SK-N-SH (cell line): ENCODE measurements at regions not wholly inside any gene's neighbourhood (a gene's known extent, or its start where the extent isn't known, plus 50 kb on each side); places are given as distances from the start of the nearest gene placed in this dataset.

Experiments used
- CHD2 ChIP-seq: fragments of 150-350 bp; IDR thresholded peaks from 2 replicates; pipeline ENCODE4 v1.6.1; 2018; ENCODE audit warnings: low read length; ENCODE audit not compliant: partially characterized antibody
- MXI1 ChIP-seq: IDR thresholded peaks from 2 replicates; pipeline ENCODE4 v1.6.1; 2012; ENCODE audit warnings: mild to moderate bottlenecking, low read depth, low read length, improper control_type of control experiment
- TAF1 ChIP-seq: IDR thresholded peaks from 2 replicates; pipeline ENCODE4 v1.6.1; 2012; ENCODE audit warnings: low read depth, mild to moderate bottlenecking, low read length, moderate library complexity, borderline replicate concordance
- TF ChIP-seq, protein P1 (sequence below): fragments of 200-600 bp; sonication (generic); IDR thresholded peaks from 2 replicates; pipeline ENCODE4 v1.6.1; 2017; ENCODE audit warnings: antibody characterized with exemption, mild to moderate bottlenecking, moderate library complexity

DNA sequence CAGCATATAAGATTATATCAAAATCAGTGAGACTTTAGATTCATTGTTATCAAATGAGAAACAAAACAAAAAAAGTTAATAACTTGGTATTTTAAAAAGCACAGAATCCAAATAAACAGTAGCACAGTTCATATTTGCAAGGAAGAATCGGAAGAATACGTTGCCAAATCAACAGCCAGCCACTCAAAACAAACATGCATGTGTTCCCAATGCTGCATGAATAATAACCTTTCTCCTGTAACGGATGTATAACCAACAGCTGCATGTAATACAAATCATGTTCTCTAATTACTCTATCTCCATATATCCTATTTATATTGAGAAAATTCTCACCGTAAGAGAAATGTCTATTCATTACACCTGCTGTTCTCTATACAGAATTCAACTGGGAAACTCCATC is 98.9 kb upstream of the FOXD3 start:
- TF ChIP-seq MXI1 (no peak), CHD2 (no peak), TAF1 (no peak)
- TF ChIP-seq, protein P1, sequence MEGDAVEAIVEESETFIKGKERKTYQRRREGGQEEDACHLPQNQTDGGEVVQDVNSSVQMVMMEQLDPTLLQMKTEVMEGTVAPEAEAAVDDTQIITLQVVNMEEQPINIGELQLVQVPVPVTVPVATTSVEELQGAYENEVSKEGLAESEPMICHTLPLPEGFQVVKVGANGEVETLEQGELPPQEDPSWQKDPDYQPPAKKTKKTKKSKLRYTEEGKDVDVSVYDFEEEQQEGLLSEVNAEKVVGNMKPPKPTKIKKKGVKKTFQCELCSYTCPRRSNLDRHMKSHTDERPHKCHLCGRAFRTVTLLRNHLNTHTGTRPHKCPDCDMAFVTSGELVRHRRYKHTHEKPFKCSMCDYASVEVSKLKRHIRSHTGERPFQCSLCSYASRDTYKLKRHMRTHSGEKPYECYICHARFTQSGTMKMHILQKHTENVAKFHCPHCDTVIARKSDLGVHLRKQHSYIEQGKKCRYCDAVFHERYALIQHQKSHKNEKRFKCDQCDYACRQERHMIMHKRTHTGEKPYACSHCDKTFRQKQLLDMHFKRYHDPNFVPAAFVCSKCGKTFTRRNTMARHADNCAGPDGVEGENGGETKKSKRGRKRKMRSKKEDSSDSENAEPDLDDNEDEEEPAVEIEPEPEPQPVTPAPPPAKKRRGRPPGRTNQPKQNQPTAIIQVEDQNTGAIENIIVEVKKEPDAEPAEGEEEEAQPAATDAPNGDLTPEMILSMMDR = no peak
